Cerebellar cortex (tissue), 1 donor: ENCODE measurements at regions not wholly inside any gene's neighbourhood (a gene's known extent, or its start where the extent isn't known, plus 50 kb on each side); places are given as distances from the start of the nearest gene placed in this dataset.

Experiments
- DNase-seq: peaks from one replicate; pipeline ENCODE4 v3.0.0-alpha.2; 2015; ENCODE audit warnings: low spot score

GRCh38 chr20:22315073-22315472 lies 269.3 kb downstream of the FOXA2 start:
- no peak for DNase-seq

GRCh38 chr20:22312744-22313346 lies 271.5 kb downstream of the FOXA2 start:
- peak; percentile 31 for DNase-seq

- DNase-seq, result no peak
Measured at GRCh38 chr20:22308934-22309333, 275.4 kb downstream of the FOXA2 start.

GRCh38 chr20:22307409-22307808 lies 277.0 kb downstream of the FOXA2 start:
- DNase-seq, result no peak

GRCh38 chr20:22305381-22305780 lies 279.0 kb downstream of the FOXA2 start:
- DNase-seq, result no peak

GRCh38 chr20:22303523-22303922 lies 280.8 kb downstream of the FOXA2 start:
- no peak for DNase-seq

- no peak for DNase-seq
Measured at GRCh38 chr20:22302039-22302438, 282.3 kb downstream of the FOXA2 start.

GRCh38 chr20:22293886-22294285 lies 290.5 kb downstream of the FOXA2 start:
- DNase-seq, result no peak

- DNase-seq, result no peak
Measured at GRCh38 chr20:22289442-22289841, 294.9 kb downstream of the FOXA2 start.

GRCh38 chr20:22288957-22289356 lies 295.4 kb downstream of the FOXA2 start:
- DNase-seq, result no peak

- DNase-seq, result no peak
Measured at GRCh38 chr20:22288156-22288555, 296.2 kb downstream of the FOXA2 start.

- DNase-seq, result no peak
Measured at GRCh38 chr20:22285555-22285954, 298.8 kb downstream of the FOXA2 start.

- DNase-seq, result no peak
Measured at GRCh38 chr20:22282696-22283095, 301.7 kb downstream of the FOXA2 start.

- DNase-seq, result no peak
Measured at GRCh38 chr20:22274330-22274729, 310.0 kb downstream of the FOXA2 start.

GRCh38 chr20:22268675-22269074 lies 315.7 kb downstream of the FOXA2 start:
- no peak for DNase-seq

GRCh38 chr20:22264917-22265316 lies 319.5 kb downstream of the FOXA2 start:
- no peak for DNase-seq

GRCh38 chr20:22260506-22260905 lies 323.9 kb downstream of the FOXA2 start:
- DNase-seq, result no peak

GRCh38 chr20:22257912-22258311 lies 326.5 kb downstream of the FOXA2 start:
- DNase-seq, result no peak

- peak; percentile 4 for DNase-seq
Measured at GRCh38 chr20:22248051-22248667, 336.2 kb downstream of the FOXA2 start.

GRCh38 chr20:22245139-22245538 lies 339.2 kb downstream of the FOXA2 start:
- DNase-seq, result no peak

- DNase-seq, result no peak
Measured at GRCh38 chr20:22243067-22243466, 341.3 kb downstream of the FOXA2 start.

GRCh38 chr20:22241609-22242008 lies 342.8 kb downstream of the FOXA2 start:
- DNase-seq, result no peak

- no peak for DNase-seq
Measured at GRCh38 chr20:22232923-22233322, 351.4 kb downstream of the FOXA2 start.

- DNase-seq, result no peak
Measured at GRCh38 chr20:22232473-22232872, 351.9 kb downstream of the FOXA2 start.
